CD14-positive monocyte (primary cell): ENCODE measurements at regions not wholly inside any gene's neighbourhood (a gene's known extent, or its start where the extent isn't known, plus 50 kb on each side); places are given as distances from the start of the nearest gene placed in this dataset.
"Not testable (repeated sequence)": the region's sequence is repeated elsewhere in the genome, so short reads cannot be mapped to it uniquely, and the experiment has no call there.

Experiments used
- DNase-seq, 3 donors: peaks; one replicate each; pipeline ENCODE4 v3.0.0-alpha.2; 2011 to 2022
- H2AFZ ChIP-seq: 2 replicates; pipeline ENCODE4 v1.6.0; 2012; ENCODE audit warnings: mild to moderate bottlenecking, low read depth, low read length, inconsistent platforms; ENCODE audit not compliant: insufficient read depth, poor library complexity, severe bottlenecking
- H3K27ac ChIP-seq, 2 donors: 1 replicate in 1 of 2; 2 replicates in 1 of 2; pipeline ENCODE4 v1.5.1; 2012 to 2013; ENCODE audit warnings: low read length in 2 of 2, control low read depth in 1 of 2, inconsistent platforms in 1 of 2, low read depth in 1 of 2, mild to moderate bottlenecking in 1 of 2
- H3K27me3 ChIP-seq, 2 donors: one replicate each; pipeline versions ENCODE4 v1.6.0 to v1.6.1; 2011 to 2013; ENCODE audit warnings: low read length in 2 of 2; ENCODE audit not compliant: control insufficient read depth in 2 of 2, insufficient read depth in 2 of 2
- H3K36me3 ChIP-seq, 2 donors: replicated peaks in 1 of 2; 1 replicate in 1 of 2; 2 replicates in 1 of 2; pipeline versions ENCODE4 v1.5.1 to v1.6.1; 2012 to 2013; ENCODE audit warnings: low read length in 2 of 2, control low read depth in 1 of 2, inconsistent platforms in 1 of 2, mild to moderate bottlenecking in 1 of 2; ENCODE audit not compliant: insufficient read depth in 2 of 2, control insufficient read depth in 1 of 2
- H3K4me1 ChIP-seq, 2 donors: 1 replicate in 1 of 2; 2 replicates in 1 of 2; pipeline versions ENCODE4 v1.5.1 to v1.6.1; 2012 to 2013; ENCODE audit warnings: low read length in 2 of 2, control low read depth in 1 of 2, inconsistent platforms in 1 of 2, mild to moderate bottlenecking in 1 of 2, moderate library complexity in 1 of 2; ENCODE audit not compliant: insufficient read depth in 2 of 2, control insufficient read depth in 1 of 2
- H3K4me2 ChIP-seq: replicated peaks from 2 replicates; pipeline ENCODE3; 2012; ENCODE audit warnings: low read length, moderate library complexity, mild to moderate bottlenecking; ENCODE audit not compliant: poor library complexity, severe bottlenecking; ENCODE audit errors: extremely low read depth
- H3K4me3 ChIP-seq, 3 experiments: fragments of 200-600 bp in 1 of 3; sonication (generic) in 1 of 3; replicated peaks in 1 of 3; 1 replicate in 2 of 3; 2 replicates in 1 of 3; pipeline ENCODE4 v1.5.1; 2011 to 2013; ENCODE audit warnings: low read length in 3 of 3, mild to moderate bottlenecking in 3 of 3, control low read depth in 2 of 3, low read depth in 2 of 3, inconsistent platforms in 1 of 3, moderate library complexity in 1 of 3
- H3K79me2 ChIP-seq: 2 replicates; pipeline ENCODE4 v1.6.0; 2012; ENCODE audit warnings: mild to moderate bottlenecking, control low read depth, inconsistent platforms, low read length, moderate library complexity; ENCODE audit not compliant: insufficient read depth
- H3K9ac ChIP-seq: 2 replicates; pipeline ENCODE4 v1.6.0; 2017; ENCODE audit warnings: low read length, mild to moderate bottlenecking; ENCODE audit not compliant: insufficient read depth, poor library complexity, severe bottlenecking
- H3K9me3 ChIP-seq, 2 donors: replicated peaks in 1 of 2; 1 replicate in 1 of 2; 2 replicates in 1 of 2; pipeline versions ENCODE4 v1.5.1 to v1.6.1; 2012 to 2013; ENCODE audit warnings: low read length in 2 of 2, control low read depth in 1 of 2; ENCODE audit not compliant: control insufficient read depth in 1 of 2, insufficient read depth in 1 of 2
- H4K20me1 ChIP-seq: 2 replicates; pipeline ENCODE4 v1.6.0; 2012; ENCODE audit warnings: mild to moderate bottlenecking, low read length, control low read depth, moderate library complexity; ENCODE audit not compliant: insufficient read depth
- H3K27ac Mint-ChIP-seq, 7 donors: one replicate each; pipeline ENCODE4 v1.8.0; 2020; ENCODE audit warnings: mild to moderate bottlenecking in 7 of 7, mixed read lengths in 7 of 7, moderate library complexity in 6 of 7, inconsistent platforms in 2 of 7
- H3K27me3 Mint-ChIP-seq, 3 donors: one replicate each; pipeline ENCODE4 v1.8.0; 2021 to 2022; ENCODE audit warnings: low read depth in 3 of 3, mild to moderate bottlenecking in 3 of 3, mixed read lengths in 3 of 3, moderate library complexity in 3 of 3, inconsistent platforms in 1 of 3
- H3K36me3 Mint-ChIP-seq, 2 donors: one replicate each; pipeline ENCODE4 v1.8.0; 2020; ENCODE audit warnings: mixed read lengths in 2 of 2, inconsistent platforms in 1 of 2, mild to moderate bottlenecking in 1 of 2
- H3K4me1 Mint-ChIP-seq: one replicate; pipeline ENCODE4 v1.8.0; 2020; ENCODE audit warnings: mild to moderate bottlenecking, mixed read lengths
- H3K4me3 Mint-ChIP-seq, 2 donors: one replicate each; pipeline ENCODE4 v1.8.0; 2020; ENCODE audit warnings: mild to moderate bottlenecking in 2 of 2, mixed read lengths in 2 of 2, moderate library complexity in 1 of 2
- H3K9me3 Mint-ChIP-seq, 7 donors: one replicate each; pipeline ENCODE4 v1.8.0; 2020 to 2022; ENCODE audit warnings: mixed read lengths in 7 of 7, mild to moderate bottlenecking in 6 of 7, moderate library complexity in 6 of 7, inconsistent platforms in 2 of 7
- WGBS: methylation state at CpG from one replicate; pipeline ENCODE4 v1.1.5; 2013; ENCODE audit warnings: missing lambda C conversion rate; ENCODE audit not compliant: insufficient coverage; 5-methylcytosine and 5-hydroxymethylcytosine counted together
- intact Hi-C, 2 donors: fragments of 100-400 bp; cut with micrococcal nuclease; formaldehyde crosslinking; loops; one replicate each; pipeline versions ENCODE4 v1.15.0 to v1.15.1; 2023
- TF ChIP-seq, protein P1 (sequence below): fragments of 200-600 bp; IDR thresholded peaks from one replicate; pipeline ENCODE4 v1.8.0; 2022; ENCODE audit warnings: antibody characterized with exemption, mild to moderate bottlenecking

DNA sequence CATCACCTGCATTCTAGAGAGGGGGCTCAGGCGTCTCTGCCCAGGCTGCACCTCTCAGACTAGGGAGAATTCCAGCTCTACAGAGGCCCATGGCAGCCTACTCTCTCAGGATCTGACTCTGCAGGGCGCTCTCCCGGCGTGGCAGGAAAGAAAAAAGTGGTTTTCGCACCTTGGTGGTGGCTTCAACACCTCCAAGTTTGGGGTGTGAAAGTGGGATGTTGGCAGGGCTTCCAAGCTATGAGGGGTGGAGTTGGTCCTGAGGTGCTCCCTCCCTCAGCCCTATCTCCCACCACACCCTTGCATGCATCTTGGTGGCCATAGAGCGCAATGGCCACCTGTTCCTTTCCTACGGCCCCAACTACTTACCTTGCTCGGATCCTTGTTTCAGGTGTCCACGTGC is 166.5 kb downstream of the VSIG4 start:
- Histone ChIP-seq H3K9me3 (no peaks in the 10 kb centered on the region), H3K4me1 (no peaks in the 10 kb centered on the region), H3K27me3 (peaks cover 0 to 20% of the 10 kb centered on the region in 2 donors), H4K20me1 (no peaks in the 10 kb centered on the region), H2AFZ (no peak overlapping the region), H3K79me2 (no peaks in the 10 kb centered on the region), H3K36me3 (no peaks in the 10 kb centered on the region), H3K4me3 (no peak overlapping the region), H3K27ac (no peak overlapping the region), H3K9ac (no peak overlapping the region), H3K4me2 (no peak overlapping the region)
- no peaks in the 10 kb centered on the region for H3K36me3 Mint-ChIP-seq
- intact Hi-C loops = no loop called here
- no peak overlapping the region for H3K27ac Mint-ChIP-seq
- TF ChIP-seq, protein P1, sequence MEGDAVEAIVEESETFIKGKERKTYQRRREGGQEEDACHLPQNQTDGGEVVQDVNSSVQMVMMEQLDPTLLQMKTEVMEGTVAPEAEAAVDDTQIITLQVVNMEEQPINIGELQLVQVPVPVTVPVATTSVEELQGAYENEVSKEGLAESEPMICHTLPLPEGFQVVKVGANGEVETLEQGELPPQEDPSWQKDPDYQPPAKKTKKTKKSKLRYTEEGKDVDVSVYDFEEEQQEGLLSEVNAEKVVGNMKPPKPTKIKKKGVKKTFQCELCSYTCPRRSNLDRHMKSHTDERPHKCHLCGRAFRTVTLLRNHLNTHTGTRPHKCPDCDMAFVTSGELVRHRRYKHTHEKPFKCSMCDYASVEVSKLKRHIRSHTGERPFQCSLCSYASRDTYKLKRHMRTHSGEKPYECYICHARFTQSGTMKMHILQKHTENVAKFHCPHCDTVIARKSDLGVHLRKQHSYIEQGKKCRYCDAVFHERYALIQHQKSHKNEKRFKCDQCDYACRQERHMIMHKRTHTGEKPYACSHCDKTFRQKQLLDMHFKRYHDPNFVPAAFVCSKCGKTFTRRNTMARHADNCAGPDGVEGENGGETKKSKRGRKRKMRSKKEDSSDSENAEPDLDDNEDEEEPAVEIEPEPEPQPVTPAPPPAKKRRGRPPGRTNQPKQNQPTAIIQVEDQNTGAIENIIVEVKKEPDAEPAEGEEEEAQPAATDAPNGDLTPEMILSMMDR = no peak
- no peak overlapping the region for H3K4me3 Mint-ChIP-seq
- H3K9me3 Mint-ChIP-seq = peaks cover 0 to 5% (median 0%) of the 10 kb centered on the region in 7 donors
- peaks cover 8% of the 10 kb centered on the region for H3K4me1 Mint-ChIP-seq
- DNase-seq = no peak
- H3K27me3 Mint-ChIP-seq = peaks cover 0 to 24% (median 0%) of the 10 kb centered on the region in 3 donors
- WGBS = 100% methylated on average over 3 of the region's 9 CpGs

DNA sequence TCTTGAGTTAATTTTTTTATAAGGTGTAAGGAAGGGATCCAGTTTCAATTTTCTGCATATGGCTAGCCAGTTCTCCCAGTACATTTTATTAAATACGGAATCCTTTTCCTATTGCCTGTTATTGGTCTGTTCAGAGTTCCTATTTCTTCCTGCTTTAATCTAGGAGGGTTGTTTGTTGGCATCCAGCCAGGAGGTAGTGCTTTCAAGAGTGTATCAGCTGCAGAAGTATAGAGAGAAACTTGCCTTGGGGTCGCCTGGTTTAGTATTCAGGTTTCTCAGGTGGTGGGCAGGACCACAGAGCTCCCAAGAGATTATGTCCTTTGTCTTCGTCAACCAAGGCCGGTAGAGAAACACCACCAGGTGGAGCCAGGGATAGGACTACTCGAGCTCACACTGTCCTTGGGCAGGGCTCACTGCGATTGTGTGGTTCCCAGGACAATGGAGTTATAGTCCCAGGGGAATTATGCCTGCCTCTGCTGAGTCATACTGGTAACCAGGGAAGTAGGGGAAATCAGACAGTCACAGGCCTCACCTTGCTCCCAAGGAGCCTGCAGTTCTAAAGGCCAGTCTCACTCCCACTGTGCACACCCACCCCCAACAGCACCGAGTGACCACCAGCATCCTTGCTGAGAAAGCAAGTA is 168.1 kb downstream of the VSIG4 start:
- Histone ChIP-seq H3K36me3 (no peaks in the 10 kb centered on the region), H3K4me2 (no peak overlapping the region), H3K27ac (no peak overlapping the region), H2AFZ (no peak overlapping the region), H3K4me3 (no peak overlapping the region), H3K27me3 (peaks cover 0 to 18% of the 10 kb centered on the region in 2 donors), H3K4me1 (no peaks in the 10 kb centered on the region), H3K79me2 (no peaks in the 10 kb centered on the region), H3K9me3 (no peaks in the 10 kb centered on the region), H3K9ac (no peak overlapping the region), H4K20me1 (no peaks in the 10 kb centered on the region)
- no peak overlapping the region for H3K27ac Mint-ChIP-seq
- intact Hi-C loops = no loop called here
- TF ChIP-seq, protein P1 = no peak
- WGBS = 58% methylated on average over 3 of the region's 7 CpGs
- H3K27me3 Mint-ChIP-seq = peaks cover 0 to 27% (median 0%) of the 10 kb centered on the region in 3 donors
- H3K4me3 Mint-ChIP-seq = no peak overlapping the region
- peaks cover 8% of the 10 kb centered on the region for H3K4me1 Mint-ChIP-seq
- DNase-seq = peak; percentile 3 to 19 (median 18)
- H3K9me3 Mint-ChIP-seq = peaks cover 0 to 7% (median 0%) of the 10 kb centered on the region in 7 donors
- no peaks in the 10 kb centered on the region for H3K36me3 Mint-ChIP-seq

DNA sequence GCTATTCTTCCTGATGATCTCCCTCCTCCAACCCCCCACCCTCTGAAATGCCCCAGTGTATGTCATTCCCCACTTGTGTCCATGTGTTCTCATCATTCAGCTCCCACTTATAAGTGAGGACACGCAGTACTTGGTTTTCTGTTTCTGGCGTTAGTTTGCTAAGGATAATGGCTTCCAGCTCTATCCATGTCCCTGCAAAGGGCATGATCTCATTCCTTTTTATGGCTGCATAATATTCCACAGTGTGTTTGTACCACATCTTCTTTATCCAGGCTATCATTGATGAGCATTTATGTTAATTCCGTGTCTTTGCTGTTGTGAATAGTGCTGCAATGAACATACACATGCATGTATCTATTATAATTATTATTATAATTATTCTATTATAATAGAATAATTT is 169.3 kb downstream of the VSIG4 start:
- H3K4me2 ChIP-seq, H3K4me1 ChIP-seq, H3K36me3 Mint-ChIP-seq, intact Hi-C loops, H2AFZ ChIP-seq, H3K4me3 ChIP-seq, H3K9me3 Mint-ChIP-seq, H3K36me3 ChIP-seq, H3K27ac Mint-ChIP-seq, H3K27ac ChIP-seq, H4K20me1 ChIP-seq, H3K79me2 ChIP-seq, H3K9ac ChIP-seq, DNase-seq, H3K4me1 Mint-ChIP-seq, H3K4me3 Mint-ChIP-seq, H3K9me3 ChIP-seq: not testable (repeated sequence)
- H3K27me3 Mint-ChIP-seq = peaks cover 0 to 32% (median 0%) of the 10 kb centered on the region in 3 donors
- H3K27me3 ChIP-seq = peaks cover 0 to 29% of the 10 kb centered on the region in 2 donors
- 100% methylated on average over 1 of the region's 3 CpGs for WGBS
